Hepatocyte (in vitro differentiated cells): ENCODE measurements at regions not wholly inside any gene's neighbourhood (a gene's known extent, or its start where the extent isn't known, plus 50 kb on each side); places are given as distances from the start of the nearest gene placed in this dataset.

ENCODE experiments used
- EZH2 ChIP-seq: fragments of 200-600 bp; sonication (generic); IDR thresholded peaks from 2 replicates; pipeline ENCODE4 v1.6.1; 2016; ENCODE audit warnings: antibody characterized with exemption, mild to moderate bottlenecking, borderline replicate concordance
- EZH2phosphoT487 ChIP-seq: fragments of 200-600 bp; sonication (generic); IDR thresholded peaks from one replicate; pipeline ENCODE4 v1.6.1; 2018; ENCODE audit warnings: antibody characterized with exemption, mild to moderate bottlenecking, low read depth, moderate library complexity; ENCODE audit not compliant: unreplicated experiment, severe bottlenecking
- TF ChIP-seq, protein P1 (sequence below): fragments of 200-600 bp; sonication (generic); IDR thresholded peaks from 2 replicates; pipeline ENCODE4 v1.5.1; 2016; ENCODE audit warnings: antibody characterized with exemption, mild to moderate bottlenecking; ENCODE audit not compliant: poor library complexity

DNA sequence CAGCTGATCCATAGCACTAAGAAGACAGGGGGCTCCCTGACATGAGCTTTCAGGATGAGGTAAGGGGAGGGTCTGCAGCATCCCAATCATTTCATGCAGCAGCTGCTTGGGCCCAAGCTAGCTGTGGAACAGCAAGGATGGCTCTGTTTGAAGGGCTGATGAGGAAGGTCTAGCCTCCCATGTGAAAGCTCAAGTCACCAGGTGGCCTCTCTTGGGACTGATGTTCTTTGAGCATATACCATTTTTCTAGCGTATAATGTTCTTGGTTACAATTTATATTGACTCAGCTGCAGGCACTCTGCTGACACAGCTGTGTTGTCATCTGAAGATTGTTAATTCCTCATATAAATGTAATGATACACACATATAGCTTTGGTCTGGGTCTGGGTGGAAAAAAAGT is 87.0 kb downstream of the CD200R1L start:
- TF ChIP-seq, protein P1, sequence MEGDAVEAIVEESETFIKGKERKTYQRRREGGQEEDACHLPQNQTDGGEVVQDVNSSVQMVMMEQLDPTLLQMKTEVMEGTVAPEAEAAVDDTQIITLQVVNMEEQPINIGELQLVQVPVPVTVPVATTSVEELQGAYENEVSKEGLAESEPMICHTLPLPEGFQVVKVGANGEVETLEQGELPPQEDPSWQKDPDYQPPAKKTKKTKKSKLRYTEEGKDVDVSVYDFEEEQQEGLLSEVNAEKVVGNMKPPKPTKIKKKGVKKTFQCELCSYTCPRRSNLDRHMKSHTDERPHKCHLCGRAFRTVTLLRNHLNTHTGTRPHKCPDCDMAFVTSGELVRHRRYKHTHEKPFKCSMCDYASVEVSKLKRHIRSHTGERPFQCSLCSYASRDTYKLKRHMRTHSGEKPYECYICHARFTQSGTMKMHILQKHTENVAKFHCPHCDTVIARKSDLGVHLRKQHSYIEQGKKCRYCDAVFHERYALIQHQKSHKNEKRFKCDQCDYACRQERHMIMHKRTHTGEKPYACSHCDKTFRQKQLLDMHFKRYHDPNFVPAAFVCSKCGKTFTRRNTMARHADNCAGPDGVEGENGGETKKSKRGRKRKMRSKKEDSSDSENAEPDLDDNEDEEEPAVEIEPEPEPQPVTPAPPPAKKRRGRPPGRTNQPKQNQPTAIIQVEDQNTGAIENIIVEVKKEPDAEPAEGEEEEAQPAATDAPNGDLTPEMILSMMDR: no peak
- no peak for TF ChIP-seq EZH2phosphoT487
- no peak for TF ChIP-seq EZH2
